GM11168 (cell line): ENCODE measurements at regions not wholly inside any gene's neighbourhood (a gene's known extent, or its start where the extent isn't known, plus 50 kb on each side); places are given as distances from the start of the nearest gene placed in this dataset.

Source experiments
- in situ Hi-C: fragments of 300-500 bp; cut with MboI; formaldehyde crosslinking; loops from one replicate; pipeline ENCODE4 v1.12.0; 2022; ENCODE audit warnings: low sequenced_read_pairs; ENCODE audit not compliant: unreplicated experiment

- in situ Hi-C loops = loop anchor here (25.0 kb wide), 1 partner anchor 170 kb away; no protein-coding TSS in a partner anchor
Observed at GRCh38 chrX:115906881-115907280, 263.7 kb upstream of the AGTR2 start.

- in situ Hi-C loops = loop anchor here (25.0 kb wide), 1 partner anchor 172 kb away; no protein-coding TSS in a partner anchor
Observed at GRCh38 chrX:115909017-115909416, 261.5 kb upstream of the AGTR2 start.

- in situ Hi-C loops = loop anchor here (25.0 kb wide), 1 partner anchor 175 kb away; no protein-coding TSS in a partner anchor
Observed at GRCh38 chrX:115911967-115912366, 258.6 kb upstream of the AGTR2 start.

GRCh38 chrX:115912372-115912897, 258.1 kb upstream of the AGTR2 start:
- in situ Hi-C loops = loop anchor here (25.0 kb wide), 1 partner anchor 175 kb away; no protein-coding TSS in a partner anchor

GRCh38 chrX:115913575-115913974, 257.0 kb upstream of the AGTR2 start:
- in situ Hi-C loops = loop anchor here (25.0 kb wide), 1 partner anchor 176 kb away; no protein-coding TSS in a partner anchor

- in situ Hi-C loops = loop anchor here (25.0 kb wide), 1 partner anchor 178 kb away; no protein-coding TSS in a partner anchor
Observed at GRCh38 chrX:115915625-115916024, 254.9 kb upstream of the AGTR2 start.

- in situ Hi-C loops = no loop called here
Observed at GRCh38 chrX:115929480-115929879, 241.1 kb upstream of the AGTR2 start.

- in situ Hi-C loops = no loop called here
Observed at GRCh38 chrX:115936008-115936407, 234.5 kb upstream of the AGTR2 start.

- in situ Hi-C loops = no loop called here
Observed at GRCh38 chrX:115939070-115939469, 231.5 kb upstream of the AGTR2 start.

- in situ Hi-C loops = no loop called here
Observed at GRCh38 chrX:115939636-115940160, 230.8 kb upstream of the AGTR2 start.

- in situ Hi-C loops = no loop called here
Observed at GRCh38 chrX:115940348-115940747, 230.2 kb upstream of the AGTR2 start.

- in situ Hi-C loops = no loop called here
Observed at GRCh38 chrX:115940888-115941332, 229.6 kb upstream of the AGTR2 start.

- in situ Hi-C loops = no loop called here
Observed at GRCh38 chrX:115941388-115941787, 229.2 kb upstream of the AGTR2 start.

GRCh38 chrX:115946059-115946458, 224.5 kb upstream of the AGTR2 start:
- in situ Hi-C loops = no loop called here

GRCh38 chrX:115948018-115948923, 222.3 kb upstream of the AGTR2 start:
- in situ Hi-C loops = no loop called here

- in situ Hi-C loops = no loop called here
Observed at GRCh38 chrX:115949900-115950822, 220.4 kb upstream of the AGTR2 start.

- in situ Hi-C loops = no loop called here
Observed at GRCh38 chrX:115952417-115953092, 218.0 kb upstream of the AGTR2 start.

- in situ Hi-C loops = no loop called here
Observed at GRCh38 chrX:115957862-115958490, 212.6 kb upstream of the AGTR2 start.
